NCI-H1694 (cell line): ENCODE measurements at regions not wholly inside any gene's neighbourhood (a gene's known extent, or its start where the extent isn't known, plus 50 kb on each side); places are given as distances from the start of the nearest gene placed in this dataset.
"Not testable (repeated sequence)": the region's sequence is repeated elsewhere in the genome, so short reads cannot be mapped to it uniquely, and the experiment has no call there.

Experiments
- DNase-seq: peaks from one replicate; lab custom pipeline; 2025; lab: John Stamatoyannopoulos, UW

GRCh38 chr2:18311420-18312195 is 248.8 kb downstream of the RDH14 start:
- DNase-seq: peak; percentile 94

- DNase-seq: no peak
Observed at GRCh38 chr2:18309627-18310026, 250.8 kb downstream of the RDH14 start.

- DNase-seq: no peak
Observed at GRCh38 chr2:18309188-18309587, 251.3 kb downstream of the RDH14 start.

- no peak for DNase-seq
Observed at GRCh38 chr2:18304849-18305248, 255.6 kb downstream of the RDH14 start.

- no peak for DNase-seq
Observed at GRCh38 chr2:18301421-18302139, 258.9 kb downstream of the RDH14 start.

- no peak for DNase-seq
Observed at GRCh38 chr2:18299423-18300212, 260.8 kb downstream of the RDH14 start.

GRCh38 chr2:18297534-18298058 is 262.9 kb downstream of the RDH14 start:
- DNase-seq: no peak

- DNase-seq: no peak
Observed at GRCh38 chr2:18290386-18290785, 270.1 kb downstream of the RDH14 start.

GRCh38 chr2:18286897-18287296 is 273.6 kb downstream of the RDH14 start:
- no peak for DNase-seq

- no peak for DNase-seq
Observed at GRCh38 chr2:18284331-18284730, 276.1 kb downstream of the RDH14 start.

GRCh38 chr2:18282026-18282425 is 278.4 kb downstream of the RDH14 start:
- DNase-seq: no peak

GRCh38 chr2:18276583-18277075 is 283.8 kb downstream of the RDH14 start:
- DNase-seq: peak; percentile 41

- no peak for DNase-seq
Observed at GRCh38 chr2:18273205-18273604, 287.2 kb downstream of the RDH14 start.

GRCh38 chr2:18272148-18272494 is 288.3 kb downstream of the RDH14 start:
- no peak for DNase-seq

- DNase-seq: no peak
Observed at GRCh38 chr2:18271370-18272147, 288.9 kb downstream of the RDH14 start.

GRCh38 chr2:18268400-18268799 is 292.1 kb downstream of the RDH14 start:
- DNase-seq: no peak

- DNase-seq: no peak
Observed at GRCh38 chr2:18267501-18267900, 293.0 kb downstream of the RDH14 start.

GRCh38 chr2:18266699-18267098 is 293.8 kb downstream of the RDH14 start:
- DNase-seq: not testable (repeated sequence)

- no peak for DNase-seq
Observed at GRCh38 chr2:18265614-18266586, 294.6 kb downstream of the RDH14 start.

GRCh38 chr2:18262601-18263000 is 297.9 kb downstream of the RDH14 start:
- DNase-seq: no peak
